DOHH2 (cell line): ENCODE measurements at regions not wholly inside any gene's neighbourhood (a gene's known extent, or its start where the extent isn't known, plus 50 kb on each side); places are given as distances from the start of the nearest gene placed in this dataset.

Experiments
- EZH2phosphoT487 ChIP-seq: fragments of 200-600 bp; sonication (generic); IDR thresholded peaks from 2 replicates; pipeline ENCODE4 v1.6.1; 2017; ENCODE audit warnings: borderline replicate concordance, mild to moderate bottlenecking, antibody characterized with exemption, low read length, moderate library complexity, mixed read lengths
- TF ChIP-seq, protein P1 (sequence below): fragments of 200-600 bp; sonication (generic); IDR thresholded peaks from one replicate; pipeline ENCODE4 v1.5.1; 2014; ENCODE audit warnings: antibody characterized with exemption, mild to moderate bottlenecking, low read depth, low read length; ENCODE audit not compliant: poor library complexity, severe bottlenecking

DNA sequence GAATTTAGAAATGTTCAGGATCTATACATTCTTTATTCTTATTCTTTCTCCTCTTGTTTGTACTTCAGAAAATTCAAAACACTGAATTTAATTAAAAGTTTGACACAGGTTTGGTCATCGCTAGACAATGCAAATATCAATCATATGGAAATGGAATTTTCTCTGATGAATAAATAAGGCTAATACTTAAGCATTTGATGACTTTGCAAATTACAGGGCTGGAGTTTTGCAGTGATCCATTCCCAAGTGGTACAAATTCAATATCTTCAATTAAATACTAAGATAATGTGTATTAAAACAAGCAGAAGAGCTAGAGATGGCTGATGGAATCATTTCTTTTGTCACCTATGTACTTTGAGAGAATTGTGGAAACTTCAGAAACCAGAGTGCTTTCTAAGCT, 439.6 kb downstream of the DYNC2H1 start:
- TF ChIP-seq, protein P1, sequence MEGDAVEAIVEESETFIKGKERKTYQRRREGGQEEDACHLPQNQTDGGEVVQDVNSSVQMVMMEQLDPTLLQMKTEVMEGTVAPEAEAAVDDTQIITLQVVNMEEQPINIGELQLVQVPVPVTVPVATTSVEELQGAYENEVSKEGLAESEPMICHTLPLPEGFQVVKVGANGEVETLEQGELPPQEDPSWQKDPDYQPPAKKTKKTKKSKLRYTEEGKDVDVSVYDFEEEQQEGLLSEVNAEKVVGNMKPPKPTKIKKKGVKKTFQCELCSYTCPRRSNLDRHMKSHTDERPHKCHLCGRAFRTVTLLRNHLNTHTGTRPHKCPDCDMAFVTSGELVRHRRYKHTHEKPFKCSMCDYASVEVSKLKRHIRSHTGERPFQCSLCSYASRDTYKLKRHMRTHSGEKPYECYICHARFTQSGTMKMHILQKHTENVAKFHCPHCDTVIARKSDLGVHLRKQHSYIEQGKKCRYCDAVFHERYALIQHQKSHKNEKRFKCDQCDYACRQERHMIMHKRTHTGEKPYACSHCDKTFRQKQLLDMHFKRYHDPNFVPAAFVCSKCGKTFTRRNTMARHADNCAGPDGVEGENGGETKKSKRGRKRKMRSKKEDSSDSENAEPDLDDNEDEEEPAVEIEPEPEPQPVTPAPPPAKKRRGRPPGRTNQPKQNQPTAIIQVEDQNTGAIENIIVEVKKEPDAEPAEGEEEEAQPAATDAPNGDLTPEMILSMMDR = no peak
- no peak for TF ChIP-seq EZH2phosphoT487
